T-helper 1 cell treated with Interleukin-12 subunit alpha and Interleukin-12 subunit beta and Interleukin-4 antibody, amounts not matched to agents 30 μg/mL and 1 μg/mL, for 36 hours (primary cell): ENCODE measurements at regions not wholly inside any gene's neighbourhood (a gene's known extent, or its start where the extent isn't known, plus 50 kb on each side); places are given as distances from the start of the nearest gene placed in this dataset.
"Not testable (repeated sequence)": the region's sequence is repeated elsewhere in the genome, so short reads cannot be mapped to it uniquely, and the experiment has no call there.

Source experiments
- H3K27ac Mint-ChIP-seq: one replicate; pipeline ENCODE4 v1.8.0; 2021; ENCODE audit warnings: mild to moderate bottlenecking, mixed read lengths
- H3K27me3 Mint-ChIP-seq: one replicate; pipeline ENCODE4 v1.8.0; 2021; ENCODE audit warnings: low read depth, mixed read lengths
- H3K36me3 Mint-ChIP-seq: one replicate; pipeline ENCODE4 v1.8.0; 2021; ENCODE audit warnings: low read depth, mixed read lengths
- H3K4me1 Mint-ChIP-seq: one replicate; pipeline ENCODE4 v1.8.0; 2021; ENCODE audit warnings: low read depth, mixed read lengths
- H3K4me3 Mint-ChIP-seq: one replicate; pipeline ENCODE4 v1.8.0; 2021; ENCODE audit warnings: mild to moderate bottlenecking, moderate library complexity, mixed read lengths
- H3K9me3 Mint-ChIP-seq: one replicate; pipeline ENCODE4 v1.8.0; 2021; ENCODE audit warnings: mixed read lengths

GRCh38 chr1:244305776-244306341 lies 145.8 kb downstream of the ADSS2 start:
- H3K4me3 Mint-ChIP-seq, result no peak overlapping the region
- H3K27me3 Mint-ChIP-seq, result peaks cover 5% of the 10 kb centered on the region
- H3K36me3 Mint-ChIP-seq, result no peaks in the 10 kb centered on the region
- no peak overlapping the region for H3K27ac Mint-ChIP-seq
- peaks cover 4% of the 10 kb centered on the region for H3K4me1 Mint-ChIP-seq
- H3K9me3 Mint-ChIP-seq, result peaks cover 13% of the 10 kb centered on the region

- peaks cover 4% of the 10 kb centered on the region for H3K4me1 Mint-ChIP-seq
- no peak overlapping the region for H3K27ac Mint-ChIP-seq
- H3K9me3 Mint-ChIP-seq, result peaks cover 13% of the 10 kb centered on the region
- H3K4me3 Mint-ChIP-seq, result no peak overlapping the region
- peaks cover 1% of the 10 kb centered on the region for H3K36me3 Mint-ChIP-seq
- peaks cover 5% of the 10 kb centered on the region for H3K27me3 Mint-ChIP-seq
Observed at GRCh38 chr1:244306544-244306943, 145.2 kb downstream of the ADSS2 start.

GRCh38 chr1:244309191-244309590 lies 142.5 kb downstream of the ADSS2 start:
- H3K4me3 Mint-ChIP-seq, H3K4me1 Mint-ChIP-seq, H3K27me3 Mint-ChIP-seq, H3K27ac Mint-ChIP-seq, H3K36me3 Mint-ChIP-seq: not testable (repeated sequence)
- peaks cover 13% of the 10 kb centered on the region for H3K9me3 Mint-ChIP-seq

DNA sequence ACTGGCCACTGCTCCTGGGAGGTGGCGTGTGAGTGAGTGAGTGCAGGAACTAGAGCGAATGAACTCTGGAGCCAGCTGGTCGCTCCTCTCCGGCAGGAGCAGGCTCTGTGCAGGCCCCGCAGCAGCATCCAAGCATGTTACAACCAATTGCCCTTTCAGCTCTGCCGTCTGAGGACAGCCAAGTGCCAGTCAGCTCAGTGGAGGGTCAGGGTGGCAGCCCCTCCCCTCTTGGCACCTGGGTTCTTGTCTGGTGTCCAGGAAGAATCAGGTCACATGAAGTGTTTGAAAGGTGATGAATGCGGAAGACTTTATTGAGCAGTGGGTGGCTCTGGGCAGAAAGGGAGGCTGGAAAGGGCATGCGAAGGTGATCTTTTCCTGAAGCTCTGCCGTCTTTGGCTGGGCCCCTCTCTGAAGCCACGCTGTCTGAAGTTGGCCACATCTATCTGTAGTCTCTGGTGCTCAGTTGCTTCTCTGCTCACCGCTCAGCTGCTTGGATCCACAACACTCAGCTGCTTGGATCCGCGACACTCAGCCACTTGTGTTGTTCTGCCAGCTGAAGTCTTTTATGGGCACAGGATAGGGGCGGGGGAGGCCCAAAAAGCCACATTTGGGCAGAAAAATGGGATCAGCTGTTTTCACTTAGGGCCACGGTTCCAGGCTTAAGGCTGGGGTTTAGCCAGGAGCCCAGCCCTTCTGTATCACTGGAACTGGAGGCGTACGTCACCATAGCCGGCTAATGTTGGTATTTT lies 139.8 kb downstream of the ADSS2 start:
- Mint-ChIP-seq H3K9me3 (peaks cover 9% of the 10 kb centered on the region), H3K27me3 (peaks cover 5% of the 10 kb centered on the region), H3K4me3 (no peak overlapping the region), H3K27ac (no peak overlapping the region), H3K36me3 (peaks cover 3% of the 10 kb centered on the region), H3K4me1 (no peaks in the 10 kb centered on the region)

DNA sequence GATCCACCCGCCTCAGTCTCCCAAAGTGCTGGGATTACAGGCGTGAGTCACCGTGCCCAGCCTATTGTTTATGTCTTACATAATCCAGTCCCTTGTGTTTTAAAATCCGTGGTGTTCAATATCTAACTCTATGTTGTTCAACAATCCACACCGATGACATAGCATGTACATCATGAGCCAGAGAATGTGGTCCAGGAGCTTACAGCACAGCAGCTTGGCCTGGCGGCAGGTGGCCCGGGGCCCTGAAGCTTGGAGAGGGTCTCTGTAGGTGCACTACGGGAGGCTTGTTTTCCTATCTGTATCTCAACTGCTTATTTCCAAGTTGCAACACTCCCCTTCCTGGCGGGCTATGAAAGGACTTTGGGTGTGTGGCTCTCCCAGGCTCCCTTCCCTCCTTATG lies 138.4 kb downstream of the ADSS2 start:
- Mint-ChIP-seq H3K4me3 (no peak overlapping the region), H3K27ac (no peak overlapping the region), H3K36me3 (peaks cover 3% of the 10 kb centered on the region), H3K27me3 (peaks cover under 1% of the 10 kb centered on the region), H3K9me3 (peaks cover 1% of the 10 kb centered on the region), H3K4me1 (peaks cover 3% of the 10 kb centered on the region)

DNA sequence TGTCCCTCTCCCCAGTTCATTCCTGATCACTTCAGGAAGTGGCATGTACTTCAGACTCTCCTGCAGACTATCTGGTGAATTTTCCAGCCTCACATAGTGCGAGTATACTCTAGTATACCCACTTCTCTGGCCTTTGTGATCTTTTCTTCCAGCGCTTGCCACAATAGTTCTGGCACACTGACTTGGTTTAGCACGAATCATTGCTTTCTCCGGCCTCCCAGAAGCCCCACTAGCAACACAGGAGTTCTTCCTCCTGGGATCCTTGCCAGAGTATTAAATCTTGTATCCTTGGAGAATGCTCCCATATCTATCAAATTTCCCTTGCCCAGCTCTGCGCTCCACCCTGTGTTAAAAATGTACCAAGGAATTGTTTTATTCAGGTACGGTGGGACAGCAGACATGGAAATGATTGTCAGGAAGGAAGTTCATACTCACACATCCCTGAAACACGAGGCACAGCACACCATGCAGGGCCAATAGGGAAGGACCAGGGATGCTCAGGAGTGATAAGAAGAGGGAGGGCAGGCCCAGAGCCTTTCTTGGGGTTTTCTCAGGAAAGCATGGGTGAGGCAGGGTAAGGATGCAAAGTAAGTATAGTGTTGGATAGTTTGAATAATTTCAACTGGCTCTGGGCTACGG lies 136.7 kb downstream of the ADSS2 start:
- Mint-ChIP-seq H3K27me3 (no peaks in the 10 kb centered on the region), H3K27ac (peak overlapping the region; percentile 11)

DNA sequence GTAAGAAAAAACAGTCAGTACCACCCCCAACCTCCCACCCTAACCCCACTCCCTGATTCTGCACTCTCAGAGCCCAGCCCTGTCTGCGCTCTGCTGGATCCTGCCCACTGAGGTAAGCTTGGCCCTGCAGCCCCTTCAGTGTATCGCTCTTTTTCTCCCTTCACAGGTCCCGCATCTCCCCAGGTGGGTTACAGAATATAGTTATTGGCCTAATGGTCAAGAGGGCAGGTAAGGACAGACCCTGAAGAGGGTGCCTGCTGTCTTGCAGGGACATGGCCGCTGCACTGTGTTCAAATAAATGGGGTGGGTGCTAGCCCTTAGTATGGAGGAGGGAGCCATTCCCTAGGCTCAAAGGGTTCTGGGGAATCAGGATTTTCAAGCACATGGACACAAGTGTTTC lies 135.7 kb downstream of the ADSS2 start:
- peaks cover 3% of the 10 kb centered on the region for H3K36me3 Mint-ChIP-seq
- H3K27me3 Mint-ChIP-seq, result no peaks in the 10 kb centered on the region
- H3K27ac Mint-ChIP-seq, result no peak overlapping the region
- H3K9me3 Mint-ChIP-seq, result no peaks in the 10 kb centered on the region
- no peak overlapping the region for H3K4me3 Mint-ChIP-seq
- H3K4me1 Mint-ChIP-seq, result peaks cover 20% of the 10 kb centered on the region

More for the DNA sequence above, 136.7 kb downstream of the ADSS2 start:
- Mint-ChIP-seq H3K4me3 (no peak overlapping the region), H3K36me3 (peaks cover 3% of the 10 kb centered on the region), H3K4me1 (peaks cover 17% of the 10 kb centered on the region), H3K9me3 (no peaks in the 10 kb centered on the region)

GRCh38 chr1:244316407-244316806 lies 135.3 kb downstream of the ADSS2 start:
- H3K9me3 Mint-ChIP-seq, result no peaks in the 10 kb centered on the region
- H3K27ac Mint-ChIP-seq, result no peak overlapping the region
- peaks cover 1% of the 10 kb centered on the region for H3K36me3 Mint-ChIP-seq

DNA sequence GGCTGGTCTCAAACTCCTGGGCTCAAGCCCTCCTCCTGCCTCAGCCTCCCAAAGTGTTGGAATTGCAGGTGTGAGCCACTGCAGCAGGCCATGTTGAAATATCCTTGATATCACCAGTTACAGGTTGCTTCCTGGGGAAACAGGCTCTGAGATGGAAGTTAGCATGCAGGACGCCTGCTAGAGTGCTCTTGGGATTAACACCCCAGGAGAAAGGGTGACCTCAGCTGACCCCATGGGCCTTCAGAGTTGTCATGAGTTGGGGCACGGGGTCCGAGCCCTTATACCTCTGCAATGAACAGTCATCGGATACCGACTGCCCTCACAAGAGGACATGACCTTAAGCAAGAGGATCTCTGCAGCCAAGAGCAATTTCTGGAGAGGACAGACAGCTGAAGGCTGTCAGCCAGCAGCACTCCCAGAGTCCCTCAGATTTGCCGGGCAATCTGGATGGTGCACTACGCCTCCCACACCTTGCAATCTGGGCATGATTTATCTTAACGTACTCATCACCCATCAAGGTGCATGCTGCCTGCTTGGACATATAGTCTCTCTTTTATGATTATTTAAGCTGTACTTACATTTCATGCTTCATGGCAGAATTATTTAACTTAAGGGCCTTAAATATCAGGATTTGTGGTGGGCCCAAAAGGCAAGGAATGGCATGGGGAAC lies 134.6 kb downstream of the ADSS2 start:
- H3K9me3 Mint-ChIP-seq, result no peaks in the 10 kb centered on the region
- no peaks in the 10 kb centered on the region for H3K36me3 Mint-ChIP-seq
- no peak overlapping the region for H3K27ac Mint-ChIP-seq
- no peaks in the 10 kb centered on the region for H3K27me3 Mint-ChIP-seq
- H3K4me3 Mint-ChIP-seq, result no peak overlapping the region
- H3K4me1 Mint-ChIP-seq, result peaks cover 26% of the 10 kb centered on the region

More at GRCh38 chr1:244316407-244316806, 135.3 kb downstream of the ADSS2 start:
- no peak overlapping the region for H3K4me3 Mint-ChIP-seq
- H3K4me1 Mint-ChIP-seq, result peaks cover 22% of the 10 kb centered on the region
- H3K27me3 Mint-ChIP-seq, result no peaks in the 10 kb centered on the region

DNA sequence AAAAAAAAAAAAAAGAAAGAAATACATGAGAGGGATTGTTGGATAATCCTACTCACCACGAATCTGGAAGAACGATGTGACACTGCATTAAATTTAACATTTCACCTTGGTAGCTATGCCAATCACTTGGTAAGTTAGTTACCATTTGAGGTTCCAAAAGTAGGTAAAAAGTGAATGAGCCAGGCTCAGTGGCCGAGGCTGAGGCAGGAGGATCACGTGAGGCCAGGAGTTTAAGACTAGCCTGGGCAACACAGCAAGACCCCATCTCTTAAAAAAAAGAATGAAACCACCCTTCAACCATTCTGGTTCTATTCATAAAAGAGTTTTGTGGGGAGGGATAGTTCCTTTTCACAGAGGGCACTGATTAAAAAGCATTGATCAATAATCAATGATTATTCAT lies 133.6 kb downstream of the ADSS2 start:
- Mint-ChIP-seq H3K36me3 (peaks cover 5% of the 10 kb centered on the region), H3K4me3 (no peak overlapping the region), H3K27me3 (no peaks in the 10 kb centered on the region), H3K9me3 (peaks cover 4% of the 10 kb centered on the region), H3K4me1 (peaks cover 34% of the 10 kb centered on the region), H3K27ac (no peak overlapping the region)

GRCh38 chr1:244318512-244318911 lies 133.2 kb downstream of the ADSS2 start:
- no peaks in the 10 kb centered on the region for H3K27me3 Mint-ChIP-seq
- H3K27ac Mint-ChIP-seq, result peak overlapping the region; percentile 65
- H3K4me1 Mint-ChIP-seq, result peaks cover 37% of the 10 kb centered on the region
- H3K36me3 Mint-ChIP-seq, result peaks cover 5% of the 10 kb centered on the region
- H3K4me3 Mint-ChIP-seq, result no peak overlapping the region
- H3K9me3 Mint-ChIP-seq, result peaks cover 4% of the 10 kb centered on the region

- peak overlapping the region; percentile 56 for H3K4me3 Mint-ChIP-seq
- peaks cover 44% of the 10 kb centered on the region for H3K4me1 Mint-ChIP-seq
- H3K27ac Mint-ChIP-seq, result peak overlapping the region; percentile 88
- H3K9me3 Mint-ChIP-seq, result peaks cover 4% of the 10 kb centered on the region
- H3K36me3 Mint-ChIP-seq, result peaks cover 5% of the 10 kb centered on the region
- H3K27me3 Mint-ChIP-seq, result no peaks in the 10 kb centered on the region
Observed at GRCh38 chr1:244319283-244320132, 132.2 kb downstream of the ADSS2 start.

DNA sequence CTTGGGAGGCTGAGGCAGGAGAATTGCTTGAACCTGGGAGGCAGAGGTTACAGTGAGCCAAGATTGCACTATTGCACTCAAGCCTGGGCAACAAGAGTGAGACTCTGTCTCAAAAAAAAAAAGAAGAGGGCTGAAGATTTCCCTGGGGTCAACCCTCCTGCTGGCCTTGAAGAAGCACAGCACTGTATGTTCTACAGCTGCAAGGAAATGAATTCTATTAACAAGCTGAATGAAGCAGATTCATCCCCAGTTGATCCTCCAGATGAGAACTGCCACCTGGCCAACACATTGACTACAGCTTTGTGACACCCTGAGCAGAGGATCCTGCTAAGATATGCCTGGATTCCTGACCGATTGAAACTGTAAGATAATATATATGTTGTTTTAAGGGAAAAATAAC lies 129.5 kb downstream of the ADSS2 start:
- H3K9me3 Mint-ChIP-seq, result peaks cover 4% of the 10 kb centered on the region
- H3K27me3 Mint-ChIP-seq, result no peaks in the 10 kb centered on the region
- no peak overlapping the region for H3K4me3 Mint-ChIP-seq
- peaks cover 8% of the 10 kb centered on the region for H3K36me3 Mint-ChIP-seq
- peak overlapping the region; percentile 80 for H3K27ac Mint-ChIP-seq
- H3K4me1 Mint-ChIP-seq, result peaks cover 65% of the 10 kb centered on the region
